ENCODE measurements at regions not wholly inside any gene's neighbourhood (a gene's known extent, or its start where the extent isn't known, plus 50 kb on each side); places are given as distances from the start of the nearest gene placed in this dataset.

DNA sequence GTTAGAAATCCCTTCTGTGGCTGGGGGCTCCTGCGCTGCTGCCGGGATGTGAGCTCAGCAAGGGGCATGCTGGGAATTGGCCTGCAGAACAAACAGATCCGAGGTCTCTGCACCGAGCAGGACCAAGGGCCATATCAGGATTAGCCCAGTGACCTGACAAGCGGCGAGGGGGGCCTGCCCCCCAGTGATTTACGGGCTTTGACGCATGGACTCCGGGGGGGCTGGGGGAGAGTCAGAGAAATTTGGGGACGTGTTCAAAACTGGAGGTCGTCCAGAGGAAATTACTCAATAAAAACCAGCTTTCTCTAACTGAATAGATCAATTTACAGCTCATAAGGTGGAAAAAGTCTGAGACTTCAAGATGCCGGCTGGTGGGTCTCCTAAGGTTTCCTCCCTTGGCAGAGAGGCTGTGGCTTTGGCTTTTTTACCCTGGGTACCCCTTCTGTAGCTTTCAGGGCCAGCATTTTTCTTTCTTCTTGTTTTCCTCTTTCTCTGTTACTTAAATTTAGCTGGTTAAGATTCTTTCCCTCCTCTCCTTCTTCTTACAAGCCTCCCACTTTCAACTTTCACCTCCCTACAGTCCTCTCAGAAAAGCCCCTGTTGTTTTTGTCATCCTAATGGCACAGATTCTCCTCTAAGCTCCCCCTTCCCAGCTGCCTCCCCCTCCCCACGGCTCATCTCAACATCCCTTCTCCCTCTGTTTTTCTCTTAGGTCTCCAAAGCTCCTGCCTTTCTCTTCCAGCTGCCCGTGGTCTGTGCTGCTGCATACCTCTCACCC, 551.0 kb downstream of the CCDC171 start:
- TF ChIP-seq, protein P1, sequence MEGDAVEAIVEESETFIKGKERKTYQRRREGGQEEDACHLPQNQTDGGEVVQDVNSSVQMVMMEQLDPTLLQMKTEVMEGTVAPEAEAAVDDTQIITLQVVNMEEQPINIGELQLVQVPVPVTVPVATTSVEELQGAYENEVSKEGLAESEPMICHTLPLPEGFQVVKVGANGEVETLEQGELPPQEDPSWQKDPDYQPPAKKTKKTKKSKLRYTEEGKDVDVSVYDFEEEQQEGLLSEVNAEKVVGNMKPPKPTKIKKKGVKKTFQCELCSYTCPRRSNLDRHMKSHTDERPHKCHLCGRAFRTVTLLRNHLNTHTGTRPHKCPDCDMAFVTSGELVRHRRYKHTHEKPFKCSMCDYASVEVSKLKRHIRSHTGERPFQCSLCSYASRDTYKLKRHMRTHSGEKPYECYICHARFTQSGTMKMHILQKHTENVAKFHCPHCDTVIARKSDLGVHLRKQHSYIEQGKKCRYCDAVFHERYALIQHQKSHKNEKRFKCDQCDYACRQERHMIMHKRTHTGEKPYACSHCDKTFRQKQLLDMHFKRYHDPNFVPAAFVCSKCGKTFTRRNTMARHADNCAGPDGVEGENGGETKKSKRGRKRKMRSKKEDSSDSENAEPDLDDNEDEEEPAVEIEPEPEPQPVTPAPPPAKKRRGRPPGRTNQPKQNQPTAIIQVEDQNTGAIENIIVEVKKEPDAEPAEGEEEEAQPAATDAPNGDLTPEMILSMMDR (IDR thresholded peaks at IDR 0.05; ENCODE audit: borderline replicate concordance, extremely low read depth, low read length, poor library complexity, severe bottlenecking): no peak
- TF ChIP-seq EZH2 (IDR thresholded peaks at IDR 0.05; ENCODE audit: borderline replicate concordance, low read depth, low read length, severe bottlenecking): no peak

All from DND-41 (cell line).